Prostate gland (tissue), 2 donors: ENCODE measurements at regions not wholly inside any gene's neighbourhood (a gene's known extent, or its start where the extent isn't known, plus 50 kb on each side); places are given as distances from the start of the nearest gene placed in this dataset.

Experiments
- POLR2A ChIP-seq: fragments of 450-650 bp; IDR thresholded peaks from one replicate; pipeline ENCODE4 v1.6.1; 2016; ENCODE audit warnings: antibody characterized with exemption, mild to moderate bottlenecking
- POLR2AphosphoS5 ChIP-seq: sonication (generic); formaldehyde crosslinking; IDR thresholded peaks from one replicate; pipeline ENCODE4 v1.6.1; 2017; ENCODE audit warnings: antibody characterized with exemption
- TF ChIP-seq, protein P1 (sequence below), 4 experiments: fragments of 200-600 bp in 2 of 4; fragments of 450-650 bp in 2 of 4; sonication (generic) in 2 of 4; IDR thresholded peaks; 1 replicate in 3 of 4; 2 replicates in 1 of 4; pipeline ENCODE4 v1.5.1; 2016 to 2019; ENCODE audit warnings: antibody characterized with exemption in 4 of 4, mild to moderate bottlenecking in 2 of 4, moderate library complexity in 2 of 4

DNA sequence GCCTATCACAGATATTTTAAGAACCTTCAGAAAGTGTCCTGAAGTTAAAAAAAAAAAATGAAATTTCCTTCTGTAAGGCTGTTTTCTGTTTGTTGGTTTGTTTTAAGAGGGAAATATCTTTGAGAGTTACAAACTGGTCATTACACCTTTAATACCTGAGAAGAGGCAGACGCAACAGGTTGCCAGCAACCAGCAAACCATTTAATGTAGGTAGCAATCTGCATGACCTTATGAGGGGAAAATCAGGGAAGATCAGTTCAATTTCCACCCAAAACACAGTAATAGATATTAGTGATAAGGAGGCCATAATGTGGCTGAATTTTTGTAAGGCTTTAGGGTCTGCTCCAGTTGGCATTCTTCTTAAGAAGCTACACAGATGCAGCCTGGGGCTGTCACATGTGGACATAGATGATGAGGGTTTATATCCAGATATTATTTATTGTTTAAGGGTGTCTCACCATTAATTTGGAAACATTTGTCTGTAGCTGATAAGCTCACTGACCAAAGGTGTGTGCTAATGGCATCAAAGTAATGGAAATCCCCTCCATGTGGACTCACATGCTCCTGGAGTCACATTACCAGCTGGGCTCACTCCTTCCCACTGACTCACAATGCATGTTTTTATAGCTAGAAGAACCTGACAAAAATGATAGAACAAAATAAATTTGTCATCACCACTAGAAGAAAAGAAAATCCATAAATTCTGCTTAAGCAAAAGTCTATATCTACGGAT lies 83.5 kb upstream of the DTNA start:
- TF ChIP-seq, protein P1, sequence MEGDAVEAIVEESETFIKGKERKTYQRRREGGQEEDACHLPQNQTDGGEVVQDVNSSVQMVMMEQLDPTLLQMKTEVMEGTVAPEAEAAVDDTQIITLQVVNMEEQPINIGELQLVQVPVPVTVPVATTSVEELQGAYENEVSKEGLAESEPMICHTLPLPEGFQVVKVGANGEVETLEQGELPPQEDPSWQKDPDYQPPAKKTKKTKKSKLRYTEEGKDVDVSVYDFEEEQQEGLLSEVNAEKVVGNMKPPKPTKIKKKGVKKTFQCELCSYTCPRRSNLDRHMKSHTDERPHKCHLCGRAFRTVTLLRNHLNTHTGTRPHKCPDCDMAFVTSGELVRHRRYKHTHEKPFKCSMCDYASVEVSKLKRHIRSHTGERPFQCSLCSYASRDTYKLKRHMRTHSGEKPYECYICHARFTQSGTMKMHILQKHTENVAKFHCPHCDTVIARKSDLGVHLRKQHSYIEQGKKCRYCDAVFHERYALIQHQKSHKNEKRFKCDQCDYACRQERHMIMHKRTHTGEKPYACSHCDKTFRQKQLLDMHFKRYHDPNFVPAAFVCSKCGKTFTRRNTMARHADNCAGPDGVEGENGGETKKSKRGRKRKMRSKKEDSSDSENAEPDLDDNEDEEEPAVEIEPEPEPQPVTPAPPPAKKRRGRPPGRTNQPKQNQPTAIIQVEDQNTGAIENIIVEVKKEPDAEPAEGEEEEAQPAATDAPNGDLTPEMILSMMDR (IDR thresholded peaks at IDR 0.05): no peak
- TF ChIP-seq POLR2AphosphoS5 (no peak), POLR2A (no peak)
